8988T (cell line): ENCODE measurements at regions not wholly inside any gene's neighbourhood (a gene's known extent, or its start where the extent isn't known, plus 50 kb on each side); places are given as distances from the start of the nearest gene placed in this dataset.
"Not testable (repeated sequence)": the region's sequence is repeated elsewhere in the genome, so short reads cannot be mapped to it uniquely, and the experiment has no call there.

Experiments used
- DNase-seq: peaks from one replicate; pipeline ENCODE4 v3.0.0; 2011

DNA sequence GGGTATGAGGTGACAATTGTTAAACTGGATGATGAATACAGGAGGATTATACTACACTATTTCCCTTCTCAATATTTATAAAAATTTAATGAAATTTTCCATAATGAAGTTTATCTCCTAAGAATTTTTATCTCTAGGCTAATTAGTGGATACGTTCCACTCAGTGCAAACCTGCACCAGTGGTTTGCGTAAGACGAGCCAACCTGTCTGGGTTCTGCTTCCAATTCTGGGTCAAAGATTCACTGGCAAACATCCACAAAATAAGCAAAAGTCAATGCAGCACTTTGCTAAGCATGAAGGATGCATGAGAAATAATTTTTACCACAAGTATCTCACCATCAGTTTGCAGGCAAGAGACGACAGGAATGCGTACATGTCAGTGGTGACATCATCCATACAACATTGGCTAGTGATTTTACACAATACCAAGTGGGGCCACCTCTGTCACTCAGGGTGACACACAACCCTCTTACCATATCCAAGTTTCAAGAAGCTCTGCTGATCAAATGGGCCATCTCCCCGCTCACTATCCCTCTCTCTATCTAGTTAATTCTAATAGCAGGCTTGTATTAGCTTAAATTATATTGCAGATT lies 51.7 kb downstream of the FAM50B start:
- no peak for DNase-seq

DNA sequence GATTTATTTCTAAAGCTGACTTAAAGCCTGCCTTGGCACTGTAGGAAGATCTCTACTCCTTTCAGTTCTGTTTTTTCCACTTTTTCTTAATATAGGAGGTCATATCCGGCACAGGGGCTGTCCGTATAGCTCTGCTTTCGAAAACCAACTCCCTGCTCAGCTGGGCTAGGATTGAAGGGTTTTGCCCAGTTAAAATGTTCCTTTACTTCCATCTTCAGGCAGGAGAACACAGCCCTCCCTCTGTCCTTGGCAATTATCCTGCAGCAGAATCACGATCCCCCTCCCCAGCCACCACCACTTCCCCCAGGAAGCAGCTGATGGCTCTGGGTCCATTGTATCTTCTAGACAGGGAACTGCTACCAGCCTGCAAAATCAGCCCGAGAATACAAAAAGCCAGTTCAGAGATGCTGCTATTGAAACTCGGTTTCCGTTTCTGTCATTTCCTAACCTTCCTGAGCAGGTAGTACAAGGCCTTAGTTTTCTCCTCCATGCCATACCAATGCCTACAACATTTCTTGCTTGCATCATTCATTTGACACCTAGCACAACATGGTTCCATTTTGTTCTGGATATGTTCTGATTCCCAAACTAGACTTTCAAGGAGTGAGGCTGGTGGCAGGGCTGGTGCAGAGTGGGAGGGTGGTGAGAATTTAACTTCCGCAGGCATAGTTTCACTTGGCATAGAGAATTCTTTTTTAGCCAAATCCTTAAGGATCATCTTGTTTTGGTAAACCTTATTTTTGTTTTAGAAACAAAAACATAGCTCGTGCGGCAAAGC lies 53.9 kb downstream of the FAM50B start:
- DNase-seq: no peak

DNA sequence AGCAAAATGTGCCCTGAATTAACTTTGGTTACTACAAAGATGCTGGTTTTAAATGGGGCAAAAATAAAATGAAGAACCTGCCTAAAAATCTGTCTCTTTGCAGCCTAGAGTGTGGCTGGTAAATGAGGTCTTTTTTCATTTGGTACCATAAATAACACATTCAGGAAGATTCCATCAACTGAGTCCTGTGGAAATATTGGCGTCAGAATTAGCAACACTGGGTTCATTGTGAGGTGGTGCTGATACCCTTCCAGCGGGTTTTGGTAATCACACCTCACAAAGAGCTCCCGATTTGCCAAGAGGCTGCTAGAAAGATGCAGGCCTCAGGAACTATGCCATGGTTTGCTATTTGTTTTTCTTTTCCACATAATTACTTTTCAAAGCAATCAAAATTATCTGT lies 55.3 kb downstream of the FAM50B start:
- no peak for DNase-seq

DNA sequence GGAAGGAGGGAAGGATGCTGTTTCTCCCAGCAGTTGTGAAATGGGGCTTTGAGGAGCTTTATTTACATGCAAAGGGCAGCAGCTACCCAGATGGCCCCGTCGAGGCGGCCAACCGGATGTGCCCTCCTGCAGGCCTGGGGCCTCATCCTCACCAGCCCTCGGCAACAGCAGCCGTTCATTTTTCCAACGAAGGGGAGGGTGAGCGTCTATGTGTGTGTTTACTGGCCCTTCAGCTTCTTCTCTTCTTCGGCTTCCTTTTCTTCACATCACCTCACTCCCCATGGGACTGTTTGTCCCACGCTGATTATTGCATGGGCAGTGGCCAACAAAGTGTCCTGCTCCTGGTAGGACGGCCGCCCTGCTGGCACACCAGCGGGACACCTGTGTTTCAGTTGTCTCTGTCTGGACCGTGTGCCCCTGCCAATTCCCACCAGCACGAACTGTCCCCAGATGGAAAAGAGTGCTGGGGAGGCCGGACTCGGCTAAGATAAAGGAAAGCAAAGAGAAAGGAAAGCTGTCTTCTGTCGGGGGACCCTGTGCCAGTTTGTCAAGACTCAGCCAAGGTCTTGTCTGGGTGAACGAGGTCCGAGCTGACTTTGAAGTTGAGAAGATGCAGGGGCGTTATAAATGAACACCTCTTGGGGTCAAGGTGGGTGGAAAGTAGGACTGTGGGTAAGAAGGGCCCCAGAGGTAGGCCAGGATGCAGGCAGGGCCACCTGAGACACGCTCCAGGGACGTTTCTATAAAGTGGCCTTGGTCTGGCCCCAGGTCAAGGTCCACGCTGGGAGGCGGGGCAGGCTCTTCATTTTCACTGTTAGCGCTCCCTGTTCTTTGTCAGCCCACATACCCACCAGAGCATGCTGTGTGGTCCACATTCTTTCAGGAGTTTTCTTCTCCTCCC lies 57.0 kb downstream of the FAM50B start:
- no peak for DNase-seq

DNA sequence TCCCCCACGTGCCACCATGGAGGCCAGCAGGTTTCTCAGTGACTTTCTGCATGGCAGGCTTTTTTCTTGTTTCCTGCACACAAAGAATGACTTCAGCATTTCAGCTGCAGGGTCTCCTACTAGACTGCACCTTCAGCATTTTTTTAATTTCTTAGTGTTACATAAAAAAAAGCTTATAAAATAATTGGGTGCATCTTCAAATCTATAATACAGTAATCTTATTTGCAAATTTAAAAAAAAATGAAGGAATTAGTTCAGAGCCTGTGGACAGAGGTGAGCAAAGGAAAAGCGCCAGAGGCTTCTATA lies 57.6 kb downstream of the FAM50B start:
- no peak for DNase-seq

DNA sequence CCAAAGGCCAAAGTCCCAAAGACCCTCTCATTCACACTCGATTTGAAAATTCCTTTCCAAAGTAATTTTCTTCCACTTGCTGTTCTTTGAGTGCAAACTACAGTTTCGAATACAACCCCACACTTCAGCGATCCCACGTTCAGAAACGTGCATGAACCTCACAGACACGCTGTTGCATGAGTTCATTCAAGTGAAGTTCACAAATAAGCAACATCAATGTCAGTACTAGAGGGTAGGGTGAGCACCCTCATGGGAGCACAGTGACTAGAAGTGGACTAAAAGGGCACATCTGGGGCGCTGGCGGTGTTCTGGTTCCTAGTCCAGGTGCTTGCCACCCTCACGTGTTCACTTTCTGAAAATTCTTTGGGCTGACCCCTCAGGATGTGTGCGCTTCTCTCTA lies 59.0 kb downstream of the FAM50B start:
- DNase-seq: no peak

DNA sequence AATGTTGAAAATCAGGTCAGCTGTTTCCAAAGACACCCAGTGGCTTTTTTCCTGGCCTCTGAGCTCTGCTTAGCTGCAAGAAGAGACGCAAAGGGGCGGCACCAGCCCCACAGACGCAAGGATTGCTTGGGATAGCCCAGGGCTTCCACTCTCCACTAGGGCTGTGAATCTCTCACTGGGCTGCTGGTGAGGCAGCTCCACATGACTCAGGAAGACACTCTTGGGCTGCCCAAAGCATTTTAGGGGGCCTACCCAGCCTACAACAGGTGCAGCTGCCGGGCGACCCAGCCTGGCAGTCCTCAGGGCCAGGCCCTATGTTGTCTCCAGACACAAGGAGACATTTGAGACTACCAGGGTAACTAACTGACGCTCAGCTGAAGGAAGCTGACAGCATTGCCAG lies 59.8 kb downstream of the FAM50B start:
- no peak for DNase-seq

DNA sequence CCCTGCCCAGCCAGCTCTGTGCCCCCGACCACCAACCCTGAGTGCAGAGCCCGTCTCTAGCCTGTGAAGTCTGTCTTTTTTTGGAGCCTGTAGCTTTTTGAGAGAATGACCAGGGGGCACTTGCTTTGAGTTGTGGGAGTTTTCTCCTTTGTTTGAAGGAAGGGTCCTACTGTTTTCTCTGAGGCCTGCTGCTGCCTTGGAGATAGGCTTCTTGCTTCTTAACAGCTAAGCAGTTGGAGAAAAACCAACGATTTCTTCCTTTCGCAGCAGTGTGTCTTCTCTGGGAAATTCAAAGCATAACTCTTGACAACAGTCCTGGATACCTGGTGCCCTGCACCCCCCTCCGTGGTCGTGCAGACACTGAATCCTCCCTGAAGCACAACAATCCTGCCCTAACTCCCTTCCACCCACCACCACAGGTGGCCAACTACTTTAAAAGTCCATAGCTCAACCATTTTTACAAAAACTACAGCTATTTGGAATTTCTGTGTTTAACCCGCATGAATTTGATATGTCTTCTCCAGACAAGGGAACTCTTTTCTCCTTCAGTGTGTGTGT lies 61.0 kb downstream of the FAM50B start:
- no peak for DNase-seq

DNA sequence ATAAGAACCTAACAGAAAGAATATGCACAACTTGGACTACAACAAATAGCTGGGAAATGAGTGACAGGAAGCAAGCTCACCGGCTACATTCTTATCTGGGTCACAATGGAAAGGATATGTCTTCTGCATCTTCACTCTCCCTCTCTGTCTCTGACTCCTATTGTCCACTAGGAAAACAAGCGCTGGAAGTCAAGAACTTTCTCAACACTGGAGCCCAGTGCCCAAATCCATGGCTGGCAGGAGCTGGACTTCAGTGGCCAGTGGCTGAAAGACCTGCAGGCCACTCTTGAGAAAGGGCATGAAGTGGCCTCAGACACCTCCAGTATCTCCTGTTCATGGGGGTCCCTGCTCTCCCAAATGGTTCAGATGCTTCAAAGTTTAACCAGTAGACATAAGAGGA lies 62.0 kb downstream of the FAM50B start:
- no peak for DNase-seq

DNA sequence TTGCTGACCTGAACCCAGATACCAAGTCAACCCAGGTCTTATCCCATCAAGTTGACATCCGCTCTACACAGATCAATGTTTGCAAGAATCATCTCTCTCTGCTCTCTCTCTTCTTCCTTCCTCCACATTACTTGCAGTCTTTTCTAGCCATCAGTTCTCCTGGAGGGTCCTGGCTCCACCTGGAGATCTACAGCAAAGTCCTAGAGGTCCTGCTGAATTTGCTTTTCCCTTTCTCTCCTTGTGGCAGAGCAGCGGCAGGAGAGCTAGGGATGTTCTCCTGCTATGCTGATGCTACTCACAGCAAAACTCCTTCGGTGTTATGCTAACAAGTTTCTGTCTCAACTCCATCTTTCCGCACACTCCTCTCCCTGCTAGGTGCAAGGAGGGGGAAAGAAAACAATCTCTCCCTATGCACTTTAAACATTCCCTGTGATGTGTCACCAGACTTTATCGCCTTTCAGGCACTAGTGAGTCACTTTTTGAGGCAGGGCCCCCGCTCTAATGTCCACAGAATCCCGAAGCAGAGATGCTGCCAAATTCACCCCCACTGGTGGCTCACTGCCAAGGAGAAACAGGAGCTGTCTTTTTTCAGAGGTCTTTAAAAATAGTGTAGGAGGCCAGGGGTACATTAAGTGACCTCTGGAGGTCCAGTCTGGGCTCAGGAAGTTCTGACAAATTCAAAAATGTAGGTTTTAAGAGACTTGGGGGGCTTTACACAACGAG lies 62.6 kb downstream of the FAM50B start:
- DNase-seq: peak; percentile 53

DNA sequence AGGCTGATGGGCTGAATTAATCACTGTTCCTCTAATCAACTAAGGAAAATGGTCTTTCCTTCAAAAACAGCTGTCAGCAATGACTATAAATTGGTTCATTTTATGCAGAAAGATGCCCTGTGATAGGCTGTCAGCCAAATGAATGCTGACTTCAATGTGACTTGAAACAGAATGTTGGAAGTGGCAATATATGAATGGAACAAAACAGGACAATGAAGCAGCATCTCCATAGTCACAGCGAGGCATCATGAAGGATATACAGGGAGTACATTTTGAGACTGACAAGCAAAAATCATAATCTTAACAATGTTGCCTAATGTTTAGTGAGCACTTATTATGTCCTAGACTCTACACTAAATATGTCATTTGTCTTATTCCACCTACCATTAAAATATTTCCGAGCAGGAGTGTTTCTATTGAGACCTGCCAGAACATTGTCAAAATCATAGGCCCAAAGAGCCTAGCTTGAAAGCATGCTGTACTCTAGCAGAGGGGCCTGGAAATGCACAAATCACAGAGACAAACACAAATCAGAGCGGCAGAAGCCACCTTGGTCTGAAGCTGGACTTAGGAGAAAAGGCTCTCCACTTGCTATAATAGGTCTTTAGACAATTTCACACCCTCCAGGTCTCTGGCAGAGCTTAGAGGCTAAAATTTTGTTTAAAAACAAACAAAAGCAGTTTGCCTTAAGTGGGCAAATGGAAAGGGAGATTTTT lies 63.3 kb downstream of the FAM50B start:
- DNase-seq: no peak

DNA sequence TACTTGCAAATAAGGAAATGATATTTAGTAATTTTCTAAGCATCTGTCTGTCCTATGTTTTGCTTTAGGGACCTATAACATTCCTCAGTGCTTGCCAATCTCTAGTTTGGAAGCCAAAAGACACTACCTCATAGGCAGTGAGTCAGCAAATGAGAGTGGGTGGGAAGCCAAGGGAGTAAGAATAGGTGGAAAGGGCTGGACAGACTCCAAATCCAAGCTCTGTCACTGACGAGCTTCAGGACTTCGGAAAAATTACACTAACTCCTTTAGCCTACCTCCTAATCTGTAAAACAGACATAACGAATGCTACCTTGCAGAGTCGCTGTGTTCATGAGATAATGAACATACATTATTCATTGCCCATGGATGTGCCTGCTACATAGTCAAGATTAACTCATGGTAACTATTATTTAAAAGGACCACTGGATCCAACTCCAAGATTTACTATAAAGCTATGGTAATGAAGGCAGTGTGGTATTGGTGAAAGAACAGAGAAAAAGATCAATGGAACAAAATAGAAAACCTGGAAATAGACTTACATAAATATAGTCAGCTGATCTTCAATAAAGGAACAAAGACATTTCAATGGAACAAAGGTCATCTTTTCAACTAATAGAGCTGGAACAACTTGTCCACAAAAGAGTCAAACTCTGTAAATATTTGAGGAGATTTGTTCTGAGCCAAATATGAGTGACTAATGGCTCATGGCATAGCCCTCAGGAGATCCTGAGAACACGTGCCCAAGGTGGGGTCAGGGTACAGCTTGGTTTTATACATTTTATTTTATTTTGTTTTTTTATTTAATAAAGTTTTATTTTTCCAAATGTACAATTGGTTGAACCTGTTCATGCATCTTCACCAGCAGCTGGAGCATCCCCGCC lies 64.1 kb downstream of the FAM50B start:
- DNase-seq: no peak

DNA sequence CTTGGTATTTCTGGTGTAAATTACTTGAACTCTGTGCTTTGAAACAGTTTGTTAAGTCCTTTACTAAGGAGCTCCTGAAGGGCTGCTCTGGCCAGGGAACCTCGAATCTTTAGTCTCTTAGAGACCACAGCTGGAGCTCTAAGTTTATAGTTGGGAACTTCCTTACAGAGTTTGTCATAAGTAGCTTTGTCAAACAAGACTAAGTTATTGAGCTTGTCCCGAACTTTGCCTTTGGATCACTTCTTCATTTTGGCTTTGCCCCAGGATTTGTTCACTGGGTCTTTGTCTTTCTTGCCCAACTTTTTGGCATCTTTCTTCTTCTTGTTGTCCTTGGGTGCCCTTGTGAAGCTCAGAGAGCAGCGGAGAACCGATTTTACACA lies 64.8 kb downstream of the FAM50B start:
- DNase-seq: no peak

DNA sequence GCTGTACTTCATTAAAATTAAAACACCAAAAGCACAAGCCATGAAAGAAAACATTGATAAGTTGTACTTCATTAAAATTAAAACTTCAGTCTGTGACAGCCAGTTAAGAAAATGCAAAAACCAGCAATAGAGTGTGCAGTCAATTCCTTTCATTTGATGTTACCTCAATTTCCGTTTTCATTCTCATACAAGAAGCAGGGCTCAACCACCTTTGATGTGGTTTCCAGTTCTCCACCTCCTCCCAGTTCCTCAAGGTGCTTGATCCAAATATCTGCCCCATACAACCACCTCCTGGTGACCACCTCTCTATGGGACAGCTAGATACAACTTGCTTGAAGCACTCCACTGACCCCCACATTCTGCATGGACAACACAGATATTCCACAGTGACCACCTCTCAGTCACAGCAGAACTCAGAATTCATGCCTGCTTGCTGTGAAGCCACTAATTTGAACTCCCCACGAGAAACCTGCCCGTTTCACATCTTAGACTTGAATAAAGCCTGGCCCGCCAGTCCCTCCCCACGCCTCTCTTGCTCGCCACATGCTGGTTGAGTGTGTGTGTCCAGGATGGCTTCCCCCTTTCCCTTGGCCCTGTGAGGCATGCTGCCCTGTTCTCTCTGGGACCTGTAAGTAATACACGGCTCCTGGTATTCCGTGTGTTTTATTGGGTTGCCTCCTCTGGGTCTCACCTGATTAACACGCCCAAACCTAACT lies 66.1 kb downstream of the FAM50B start:
- DNase-seq: no peak

DNA sequence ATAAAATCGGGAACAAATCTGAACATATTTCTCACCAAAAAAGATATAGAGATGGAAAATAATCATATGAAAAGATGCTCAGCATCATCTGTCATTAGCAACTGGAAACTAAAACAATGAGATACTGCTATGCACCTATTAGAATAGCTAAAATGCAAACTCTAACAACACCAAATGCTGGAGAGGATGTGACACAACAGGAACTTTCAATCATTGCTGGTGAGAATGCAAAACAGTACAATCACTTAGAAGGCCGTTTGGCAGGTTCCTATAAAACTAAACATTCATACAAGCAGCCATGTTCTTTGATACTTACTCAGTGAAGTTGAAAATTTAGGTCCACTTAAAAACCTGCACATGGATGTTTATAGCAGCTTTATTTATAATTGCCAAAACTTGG lies 67.0 kb downstream of the FAM50B start:
- no peak for DNase-seq

DNA sequence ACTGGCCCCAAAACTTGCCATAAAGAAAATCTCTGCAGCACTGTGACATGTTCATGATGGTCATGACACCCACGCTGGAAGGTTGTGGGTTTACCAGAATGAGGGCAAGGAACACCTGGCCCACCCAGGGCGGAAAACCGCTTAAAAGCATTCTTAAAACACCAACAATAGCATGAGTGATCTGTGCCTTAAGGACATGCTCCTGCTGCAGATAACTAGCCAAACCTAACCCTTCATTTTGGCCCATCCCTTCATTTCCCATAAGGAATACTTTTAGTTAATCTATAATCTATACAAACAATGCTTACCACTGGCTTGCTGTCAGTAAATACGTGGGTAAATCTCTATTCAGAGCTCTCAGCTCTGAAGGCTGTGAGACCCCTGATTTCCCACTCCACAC lies 67.6 kb downstream of the FAM50B start:
- not testable (repeated sequence) for DNase-seq

DNA sequence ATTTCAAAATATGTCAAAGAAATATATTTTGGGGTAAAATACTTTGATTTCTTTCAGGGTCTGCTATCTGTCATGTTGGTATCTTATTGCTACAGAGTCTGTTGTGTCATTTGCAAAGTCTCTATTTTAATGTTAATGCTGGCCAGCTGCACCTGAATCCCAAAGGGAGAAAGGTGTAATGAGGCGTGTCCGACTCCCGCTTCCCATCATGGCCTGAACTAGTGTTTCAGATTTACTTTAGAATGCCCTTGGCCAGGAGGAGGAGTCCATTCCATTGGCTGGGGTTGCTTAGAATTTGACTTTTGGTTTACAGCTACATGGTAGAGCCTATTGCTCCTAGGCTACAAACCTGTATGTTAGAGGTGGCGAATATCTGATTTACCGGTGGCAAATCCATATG lies 69.3 kb downstream of the FAM50B start:
- no peak for DNase-seq

DNA sequence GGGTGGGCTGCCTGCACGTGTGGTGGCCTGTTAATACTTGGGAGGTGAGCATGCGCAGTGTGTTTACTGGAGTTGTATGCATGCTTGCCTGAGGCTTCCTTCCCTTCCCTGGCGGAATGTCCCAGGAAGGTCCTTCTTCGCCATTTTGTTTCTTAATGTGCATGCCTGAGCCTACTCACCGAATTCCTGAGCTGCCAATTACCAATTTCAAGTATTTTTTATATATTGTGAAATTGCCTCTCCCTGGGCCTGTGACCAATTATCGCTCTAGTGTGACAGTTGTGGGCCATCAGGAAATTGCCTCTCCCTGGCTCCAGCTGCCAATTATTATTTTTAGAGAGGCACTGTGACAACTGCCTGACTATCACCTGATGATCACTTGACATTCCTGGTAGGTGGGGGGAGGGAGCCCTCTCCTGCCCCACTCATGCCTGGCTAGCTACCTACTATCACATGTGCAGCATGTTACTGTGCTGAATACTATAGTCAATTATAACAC lies 70.0 kb downstream of the FAM50B start:
- DNase-seq: no peak

DNA sequence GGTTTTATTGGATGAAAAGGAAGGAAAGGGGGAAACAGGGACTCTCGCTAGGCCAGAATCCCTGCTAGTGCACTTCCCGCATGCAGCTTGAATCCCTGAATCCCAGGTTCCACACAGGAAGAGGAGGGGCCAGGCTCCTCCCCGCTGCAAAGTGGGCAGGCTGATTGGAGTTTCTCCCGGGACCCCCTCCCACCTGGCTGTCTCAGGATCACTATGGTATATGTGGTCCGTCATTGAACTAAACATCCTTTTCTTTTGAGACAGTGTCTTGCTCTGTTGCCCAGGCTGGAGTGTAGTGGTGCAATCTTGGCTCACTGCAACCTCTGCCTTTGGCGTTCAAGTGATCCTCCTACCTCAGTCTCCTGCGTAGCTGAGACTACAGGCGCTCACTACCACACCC lies 70.7 kb downstream of the FAM50B start:
- DNase-seq: no peak

DNA sequence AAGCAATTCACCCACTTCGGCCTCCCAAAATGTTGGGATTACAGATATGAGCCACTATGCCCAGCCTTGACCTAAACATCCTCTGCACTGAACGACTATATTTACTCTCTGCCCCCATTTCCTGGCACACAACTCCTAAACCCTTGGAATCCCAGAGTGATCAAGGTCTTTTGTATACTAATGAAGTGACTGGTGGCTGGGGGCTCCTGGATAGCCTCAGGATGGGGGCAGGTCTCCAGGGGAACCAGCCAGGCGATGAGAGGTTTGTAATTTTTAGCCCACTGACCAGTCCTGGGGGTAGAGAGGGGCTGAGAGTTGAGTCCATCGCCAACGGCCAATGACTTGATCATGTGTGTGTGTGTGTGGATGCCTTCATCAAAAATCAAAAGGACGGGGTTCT lies 71.1 kb downstream of the FAM50B start:
- DNase-seq: no peak

DNA sequence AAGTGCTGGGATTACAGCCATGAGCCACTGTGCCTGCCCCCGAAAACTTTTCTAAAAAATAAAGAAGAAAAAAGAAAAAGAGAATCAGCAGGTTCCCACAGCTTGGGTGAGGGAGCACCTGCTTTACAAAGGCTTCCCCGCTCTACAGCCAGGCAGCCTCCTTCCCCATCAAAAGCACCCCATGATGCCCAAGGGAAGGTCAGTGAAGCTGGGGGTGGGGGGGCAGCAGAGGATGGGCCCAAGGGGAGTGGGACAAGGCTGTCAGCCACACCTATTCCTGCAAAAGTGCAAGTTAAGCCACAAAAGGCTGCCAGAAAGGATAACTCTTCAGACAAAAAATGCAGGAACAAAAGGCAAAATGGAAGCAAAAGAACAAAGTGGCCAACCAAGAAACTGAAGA lies 72.5 kb downstream of the FAM50B start:
- DNase-seq: no peak
